ENCODE measurements at regions not wholly inside any gene's neighbourhood (a gene's known extent, or its start where the extent isn't known, plus 50 kb on each side); places are given as distances from the start of the nearest gene placed in this dataset.

- DNase-seq (ENCODE audit: low read depth) = no peak
- no peak for TF ChIP-seq CTCF (IDR thresholded peaks at IDR 0.05; ENCODE audit: low read depth, low read length)
- no peak overlapping the region for H3K4me3 ChIP-seq (ENCODE audit: low read depth, low read length)
Observed at GRCh38 chr14:87139299-87139698, 853.7 kb downstream of the GALC start.

GRCh38 chr14:87133073-87133801 is 859.7 kb downstream of the GALC start:
- no peak overlapping the region for H3K4me3 ChIP-seq (ENCODE audit: low read depth, low read length)
- no peak for DNase-seq (ENCODE audit: low read depth)
- TF ChIP-seq MAX (IDR thresholded peaks at IDR 0.05; ENCODE audit: low read depth, low read length) (no peak), CTCF (IDR thresholded peaks at IDR 0.05; ENCODE audit: low read depth, low read length) (no peak), POLR2A (IDR thresholded peaks at IDR 0.05; ENCODE audit: extremely low read depth, insufficient read length) (no peak), MYC (IDR thresholded peaks at IDR 0.05; ENCODE audit: low read depth, low read length) (no peak)

GRCh38 chr14:87131879-87132278 is 861.1 kb downstream of the GALC start:
- no peak for DNase-seq (ENCODE audit: low read depth)
- H3K4me3 ChIP-seq (ENCODE audit: low read depth, low read length) = no peak overlapping the region
- no peak for TF ChIP-seq MYC (IDR thresholded peaks at IDR 0.05; ENCODE audit: low read depth, low read length)
- no peak for TF ChIP-seq MAX (IDR thresholded peaks at IDR 0.05; ENCODE audit: low read depth, low read length)
- TF ChIP-seq POLR2A (IDR thresholded peaks at IDR 0.05; ENCODE audit: extremely low read depth, insufficient read length) = no peak
- TF ChIP-seq CTCF (IDR thresholded peaks at IDR 0.05; ENCODE audit: low read depth, low read length) = no peak

GRCh38 chr14:87122166-87122565 is 870.8 kb downstream of the GALC start:
- TF ChIP-seq MYC (IDR thresholded peaks at IDR 0.05; ENCODE audit: low read depth, low read length) = no peak
- TF ChIP-seq MAX (IDR thresholded peaks at IDR 0.05; ENCODE audit: low read depth, low read length) = no peak
- no peak for TF ChIP-seq POLR2A (IDR thresholded peaks at IDR 0.05; ENCODE audit: extremely low read depth, insufficient read length)
- TF ChIP-seq CTCF (IDR thresholded peaks at IDR 0.05; ENCODE audit: low read depth, low read length) = no peak
- H3K4me3 ChIP-seq (ENCODE audit: low read depth, low read length) = no peak overlapping the region
- DNase-seq (ENCODE audit: low read depth) = no peak

GRCh38 chr14:87121716-87122115 is 871.3 kb downstream of the GALC start:
- no peak overlapping the region for H3K4me3 ChIP-seq (ENCODE audit: low read depth, low read length)
- no peak for TF ChIP-seq POLR2A (IDR thresholded peaks at IDR 0.05; ENCODE audit: extremely low read depth, insufficient read length)
- no peak for TF ChIP-seq MYC (IDR thresholded peaks at IDR 0.05; ENCODE audit: low read depth, low read length)
- TF ChIP-seq MAX (IDR thresholded peaks at IDR 0.05; ENCODE audit: low read depth, low read length) = no peak
- TF ChIP-seq CTCF (IDR thresholded peaks at IDR 0.05; ENCODE audit: low read depth, low read length) = no peak
- DNase-seq (ENCODE audit: low read depth) = no peak

GRCh38 chr14:87115234-87115633 is 877.7 kb downstream of the GALC start:
- no peak overlapping the region for H3K4me3 ChIP-seq (ENCODE audit: low read depth, low read length)
- no peak for DNase-seq (ENCODE audit: low read depth)
- TF ChIP-seq MYC (IDR thresholded peaks at IDR 0.05; ENCODE audit: low read depth, low read length) (no peak), CTCF (IDR thresholded peaks at IDR 0.05; ENCODE audit: low read depth, low read length) (no peak), POLR2A (IDR thresholded peaks at IDR 0.05; ENCODE audit: extremely low read depth, insufficient read length) (no peak), MAX (IDR thresholded peaks at IDR 0.05; ENCODE audit: low read depth, low read length) (no peak)

All from NB4 (cell line).